ENCODE measurements at regions not wholly inside any gene's neighbourhood (a gene's known extent, or its start where the extent isn't known, plus 50 kb on each side); places are given as distances from the start of the nearest gene placed in this dataset.

GRCh38 chrX:114101081-114101480, 482.8 kb upstream of the HTR2C start:
- TF ChIP-seq, protein P1, sequence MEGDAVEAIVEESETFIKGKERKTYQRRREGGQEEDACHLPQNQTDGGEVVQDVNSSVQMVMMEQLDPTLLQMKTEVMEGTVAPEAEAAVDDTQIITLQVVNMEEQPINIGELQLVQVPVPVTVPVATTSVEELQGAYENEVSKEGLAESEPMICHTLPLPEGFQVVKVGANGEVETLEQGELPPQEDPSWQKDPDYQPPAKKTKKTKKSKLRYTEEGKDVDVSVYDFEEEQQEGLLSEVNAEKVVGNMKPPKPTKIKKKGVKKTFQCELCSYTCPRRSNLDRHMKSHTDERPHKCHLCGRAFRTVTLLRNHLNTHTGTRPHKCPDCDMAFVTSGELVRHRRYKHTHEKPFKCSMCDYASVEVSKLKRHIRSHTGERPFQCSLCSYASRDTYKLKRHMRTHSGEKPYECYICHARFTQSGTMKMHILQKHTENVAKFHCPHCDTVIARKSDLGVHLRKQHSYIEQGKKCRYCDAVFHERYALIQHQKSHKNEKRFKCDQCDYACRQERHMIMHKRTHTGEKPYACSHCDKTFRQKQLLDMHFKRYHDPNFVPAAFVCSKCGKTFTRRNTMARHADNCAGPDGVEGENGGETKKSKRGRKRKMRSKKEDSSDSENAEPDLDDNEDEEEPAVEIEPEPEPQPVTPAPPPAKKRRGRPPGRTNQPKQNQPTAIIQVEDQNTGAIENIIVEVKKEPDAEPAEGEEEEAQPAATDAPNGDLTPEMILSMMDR (IDR thresholded peaks at IDR 0.05): no peak
- TF ChIP-seq POLR2A (IDR thresholded peaks at IDR 0.05) (no peak), EP300 (IDR thresholded peaks at IDR 0.05) (no peak)

All from tibial nerve (tissue), 4 donors.